ENCODE measurements at regions not wholly inside any gene's neighbourhood (a gene's known extent, or its start where the extent isn't known, plus 50 kb on each side); places are given as distances from the start of the nearest gene placed in this dataset.
A peak's percentile ranks its signal among the peaks of the same experiment; 100 is the strongest.
"Not testable (repeated sequence)": the region's sequence is repeated elsewhere in the genome, so short reads cannot be mapped to it uniquely, and the experiment has no call there.

DNA sequence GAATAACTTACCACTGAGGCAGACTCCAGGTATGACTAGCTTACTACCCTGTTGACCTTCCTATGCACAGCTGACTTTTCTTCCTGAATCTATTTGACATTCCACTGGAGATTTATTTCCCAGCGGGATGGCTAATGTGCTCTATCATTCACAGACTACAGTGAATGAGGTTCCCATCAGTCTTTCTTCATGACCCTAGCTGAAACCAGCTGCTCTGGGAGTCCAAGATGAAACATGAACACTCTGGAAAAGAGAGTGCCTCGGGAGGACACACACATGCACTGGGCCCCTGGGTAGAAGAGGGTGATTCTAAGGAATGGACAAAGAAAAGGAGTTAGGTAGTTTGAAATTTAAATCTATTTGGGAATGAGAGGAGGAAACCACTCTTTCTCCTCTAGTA lies 82.6 kb upstream of the DST start:
- DNase-seq (ENCODE audit: low spot score) (no peak), ATAC-seq (no peak)

DNA sequence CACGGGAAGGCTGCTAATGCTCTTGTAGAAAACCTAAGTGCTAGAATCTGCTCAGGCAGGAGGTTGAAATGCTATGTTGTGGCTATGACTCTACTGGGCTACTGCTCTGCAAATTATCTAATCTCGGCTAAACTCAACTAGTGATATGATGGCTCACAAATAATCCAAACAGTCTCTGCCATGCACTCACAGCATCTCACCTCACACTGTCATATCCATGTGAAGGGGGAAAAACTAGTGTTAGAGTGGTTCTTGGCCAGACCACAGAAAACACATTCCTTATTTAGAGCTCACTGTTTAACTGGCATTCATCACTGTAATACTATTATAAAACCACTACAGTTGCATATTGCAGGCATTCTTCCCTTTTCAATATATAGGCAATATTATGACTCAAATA lies 81.8 kb upstream of the DST start:
- ATAC-seq (no peak), DNase-seq (ENCODE audit: low spot score) (no peak)

DNA sequence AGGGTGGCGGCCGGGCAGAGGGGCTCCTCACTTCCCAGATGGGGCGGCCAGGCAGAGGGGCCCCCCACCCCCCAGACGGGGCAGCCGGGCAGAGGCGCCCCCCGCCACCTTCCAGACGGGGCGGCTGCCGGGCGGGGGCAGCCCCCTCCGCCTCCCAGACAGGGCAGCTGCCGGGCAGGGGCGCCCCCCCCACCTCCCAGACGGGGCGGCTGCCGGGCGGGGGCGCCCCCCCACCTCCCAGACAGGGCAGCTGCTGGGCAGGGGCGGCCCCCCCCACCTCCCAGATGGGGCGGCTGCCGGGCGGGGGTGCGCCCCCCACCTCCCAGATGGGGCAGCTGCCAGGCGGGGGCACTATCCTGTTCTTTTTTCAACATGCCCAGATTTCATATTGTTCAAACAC lies 78.2 kb upstream of the DST start:
- ATAC-seq = no peak
- no peak for DNase-seq (ENCODE audit: low spot score)

DNA sequence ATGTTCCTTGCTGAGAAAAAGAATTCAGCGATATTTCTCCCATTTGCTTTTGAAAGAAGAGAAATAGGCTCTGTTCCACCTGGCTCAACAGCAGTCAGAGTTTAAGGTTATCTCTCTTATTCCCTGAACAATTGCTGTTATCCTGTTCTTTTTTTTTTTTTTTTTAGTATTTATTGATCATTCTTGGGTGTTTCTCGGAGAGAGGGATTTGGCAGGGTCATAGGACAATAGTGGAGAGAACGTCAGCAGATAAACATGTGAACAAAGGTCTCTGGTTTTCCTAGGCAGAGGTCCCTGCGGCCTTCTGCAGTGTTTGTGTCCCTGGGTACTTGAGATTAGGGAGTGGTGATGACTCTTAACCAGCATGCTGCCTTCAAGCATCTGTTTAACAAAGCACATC lies 77.5 kb upstream of the DST start:
- DNase-seq (ENCODE audit: low spot score) = not testable (repeated sequence)
- ATAC-seq = peak; percentile 56

DNA sequence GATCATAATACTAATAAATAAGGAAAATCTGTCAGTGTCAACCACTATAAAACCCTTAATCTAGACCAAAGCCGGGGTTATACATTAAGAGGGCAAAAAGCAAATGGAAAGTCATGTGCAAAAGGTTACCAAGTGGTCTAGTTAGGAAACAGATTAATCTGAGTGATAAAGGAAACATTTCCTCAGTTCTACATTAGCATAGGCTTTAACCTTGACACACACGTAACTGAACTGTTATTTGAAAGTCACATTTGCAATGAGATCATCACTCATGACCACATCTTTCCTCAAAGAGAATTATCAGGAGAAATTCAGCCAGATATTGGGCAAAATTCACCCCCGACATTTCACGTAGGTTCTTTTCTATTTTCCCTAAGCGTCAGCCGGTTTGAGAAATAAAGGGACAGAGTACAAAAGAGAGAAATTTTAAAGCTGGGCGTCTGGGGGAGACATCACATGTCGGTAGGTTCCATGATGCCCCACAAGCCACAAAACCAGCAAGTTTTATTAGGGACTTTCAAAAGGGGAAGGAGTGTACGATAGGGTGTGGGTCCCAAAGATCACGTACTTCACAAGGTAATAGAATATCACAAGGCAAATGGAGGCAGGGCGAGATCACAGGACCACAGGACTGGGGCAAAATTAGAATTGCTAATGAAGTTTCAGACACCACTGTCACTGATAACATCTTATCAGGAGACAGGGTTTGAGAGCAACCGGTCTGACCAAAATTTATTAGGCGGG lies 76.8 kb upstream of the DST start:
- DNase-seq (ENCODE audit: low spot score); ATAC-seq: not testable (repeated sequence)

DNA sequence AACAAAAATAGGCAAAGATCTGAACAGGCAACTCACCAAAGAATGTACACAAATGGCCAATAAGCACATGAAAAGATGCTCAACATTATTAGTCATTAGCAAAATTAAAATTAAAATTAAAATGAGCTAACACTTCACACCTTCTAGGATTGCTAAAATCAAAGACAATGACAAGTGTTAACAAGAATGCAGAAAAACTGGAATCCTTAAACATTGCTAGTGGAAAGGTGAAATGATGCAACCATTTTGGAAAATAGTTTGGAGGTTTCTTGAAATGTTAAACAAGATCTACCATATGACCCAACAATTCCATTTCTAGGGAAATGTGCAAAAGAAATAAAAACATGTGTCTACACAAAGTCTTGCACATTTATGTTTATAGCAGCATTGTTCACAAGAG lies 75.5 kb upstream of the DST start:
- no peak for DNase-seq (ENCODE audit: low spot score)
- no peak for ATAC-seq

DNA sequence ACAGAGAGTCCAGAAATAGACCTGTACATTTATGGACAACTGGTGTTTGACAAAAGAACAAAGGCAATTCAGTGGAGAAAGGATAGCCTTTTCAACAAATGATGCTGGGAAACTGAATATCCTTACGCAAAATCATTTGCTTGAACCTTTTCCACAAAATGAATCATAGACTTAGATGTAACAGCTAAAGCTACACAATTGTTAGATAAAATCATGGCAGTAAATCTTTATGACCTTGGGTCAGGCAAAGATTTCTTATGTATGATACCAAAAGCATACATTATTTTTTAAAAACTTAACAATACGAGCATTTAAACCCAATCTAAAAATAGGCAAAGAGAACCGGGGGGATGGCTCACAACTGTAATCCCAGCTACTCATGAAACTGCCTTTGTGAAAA lies 73.5 kb upstream of the DST start:
- DNase-seq (ENCODE audit: low spot score) = no peak
- no peak for ATAC-seq

DNA sequence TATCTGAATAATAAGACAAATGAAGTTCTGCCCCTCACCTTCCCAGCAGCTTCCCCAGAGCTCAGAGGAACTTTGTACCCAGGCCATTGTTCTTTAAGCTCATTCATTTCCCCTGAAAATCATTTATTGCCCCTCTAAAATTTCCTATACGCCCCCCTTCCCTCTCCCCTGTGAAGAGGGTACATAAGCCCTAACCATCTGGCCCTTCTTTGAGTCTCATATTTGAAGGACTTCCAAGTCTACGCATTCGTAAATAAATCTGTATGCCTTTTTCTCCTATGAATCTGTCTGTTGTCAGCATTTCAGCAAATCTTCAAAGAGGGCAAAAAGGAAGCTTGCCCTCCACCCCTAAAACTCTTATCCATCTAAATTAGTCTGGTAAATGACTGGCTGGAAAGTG lies 73.1 kb upstream of the DST start:
- DNase-seq (ENCODE audit: low spot score) (no peak), ATAC-seq (no peak)

DNA sequence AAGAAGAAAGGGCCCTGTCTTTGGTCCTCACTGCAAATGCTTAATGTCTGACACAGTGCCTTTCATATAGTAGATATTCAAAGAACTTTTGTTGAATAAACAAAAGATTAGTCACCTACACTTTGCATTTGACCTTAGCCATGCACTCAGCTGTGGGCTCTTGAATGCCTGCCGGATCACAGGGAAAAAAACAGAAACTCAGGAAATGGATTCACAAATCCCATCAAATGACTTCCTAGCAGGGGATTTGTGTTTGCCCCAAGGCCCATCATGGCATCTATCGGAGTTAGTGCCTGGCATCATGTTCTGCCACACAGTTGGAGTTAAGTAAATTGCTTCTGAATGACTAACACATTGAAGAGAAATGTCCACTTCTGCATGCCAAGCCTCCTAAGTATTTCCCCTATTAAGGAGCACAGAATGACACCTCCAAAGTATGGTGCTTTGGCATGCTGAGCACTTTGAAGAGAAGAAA lies 72.3 kb upstream of the DST start:
- DNase-seq (ENCODE audit: low spot score) (no peak), ATAC-seq (peak; percentile 49)

DNA sequence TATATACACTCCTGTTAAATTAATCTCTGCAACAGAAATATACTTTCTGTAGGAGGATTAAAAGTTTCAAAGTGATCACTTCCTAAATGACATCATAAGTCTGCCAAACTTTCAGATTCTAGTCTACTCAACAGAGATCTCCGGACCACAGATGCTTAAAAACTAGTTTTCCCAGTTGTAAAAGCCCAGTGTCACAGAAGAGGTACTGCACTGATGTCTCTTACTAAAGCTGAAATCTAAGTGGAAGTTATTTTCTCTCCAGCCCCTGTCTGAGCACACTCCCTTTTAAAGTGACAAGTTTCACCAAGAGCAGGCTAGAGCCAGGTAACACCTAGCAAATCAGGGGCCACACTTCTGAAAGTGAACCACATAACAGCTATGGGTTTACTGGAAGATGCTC lies 71.6 kb upstream of the DST start:
- no peak for ATAC-seq
- no peak for DNase-seq (ENCODE audit: low spot score)

DNA sequence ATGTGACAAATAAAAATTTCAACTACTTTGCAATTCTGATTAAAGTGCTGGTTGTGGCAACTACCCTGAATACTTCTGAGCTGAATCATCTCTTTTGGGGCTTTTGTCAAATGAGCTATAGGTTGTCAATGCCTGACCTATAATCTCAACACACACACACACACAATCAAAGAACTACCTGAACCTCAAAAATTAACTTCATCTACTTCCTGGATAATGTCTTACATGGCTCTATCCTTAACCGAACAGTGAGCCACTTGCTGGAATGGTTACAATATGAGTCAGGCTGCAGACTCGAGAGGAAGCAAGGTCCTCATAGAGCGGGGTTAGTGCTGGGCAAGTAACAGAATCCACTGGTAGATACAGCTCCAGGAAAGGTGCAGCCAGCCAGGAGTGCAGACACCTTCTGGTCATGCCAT lies 70.6 kb upstream of the DST start:
- DNase-seq (ENCODE audit: low spot score) = no peak
- ATAC-seq = peak; percentile 43

DNA sequence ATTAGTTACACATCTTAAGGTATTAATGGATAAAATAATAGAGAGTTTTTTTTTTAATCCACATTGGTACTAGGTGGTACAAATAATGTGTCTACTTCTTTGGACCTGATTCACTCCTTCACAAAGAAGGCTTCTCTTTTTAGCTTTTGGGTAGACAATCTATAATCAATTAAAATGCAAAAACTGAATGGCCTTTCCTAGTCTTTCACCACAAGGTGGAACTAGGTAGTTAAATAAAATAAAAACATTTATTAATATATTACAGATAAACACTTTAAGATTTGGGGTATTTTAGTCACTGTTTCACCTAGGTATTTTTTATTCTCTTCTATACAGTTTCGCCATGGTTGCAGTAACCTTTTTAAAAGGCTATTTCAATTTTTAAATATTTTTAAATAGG lies 68.3 kb upstream of the DST start:
- no peak for DNase-seq (ENCODE audit: low spot score)
- ATAC-seq = no peak

DNA sequence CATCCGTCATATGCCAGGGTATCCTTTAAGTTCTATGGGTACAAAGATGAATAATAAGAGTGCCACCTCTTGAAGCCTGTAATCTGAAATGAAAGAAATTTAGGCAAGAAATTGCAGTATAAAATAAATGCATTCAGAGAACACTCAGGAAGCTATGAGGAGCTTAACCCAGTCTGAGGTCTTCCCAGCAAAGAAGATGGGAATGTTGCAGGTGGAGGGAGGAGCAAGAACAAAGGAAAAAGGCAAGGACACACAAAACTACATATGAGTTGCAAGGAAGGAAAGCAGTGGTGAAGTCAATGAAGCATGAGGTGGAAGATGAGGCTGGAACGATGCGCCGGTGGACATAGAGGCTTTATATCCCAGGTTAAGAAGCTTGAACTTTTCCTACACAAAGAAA lies 67.0 kb upstream of the DST start:
- DNase-seq (ENCODE audit: low spot score) (no peak), ATAC-seq (no peak)

DNA sequence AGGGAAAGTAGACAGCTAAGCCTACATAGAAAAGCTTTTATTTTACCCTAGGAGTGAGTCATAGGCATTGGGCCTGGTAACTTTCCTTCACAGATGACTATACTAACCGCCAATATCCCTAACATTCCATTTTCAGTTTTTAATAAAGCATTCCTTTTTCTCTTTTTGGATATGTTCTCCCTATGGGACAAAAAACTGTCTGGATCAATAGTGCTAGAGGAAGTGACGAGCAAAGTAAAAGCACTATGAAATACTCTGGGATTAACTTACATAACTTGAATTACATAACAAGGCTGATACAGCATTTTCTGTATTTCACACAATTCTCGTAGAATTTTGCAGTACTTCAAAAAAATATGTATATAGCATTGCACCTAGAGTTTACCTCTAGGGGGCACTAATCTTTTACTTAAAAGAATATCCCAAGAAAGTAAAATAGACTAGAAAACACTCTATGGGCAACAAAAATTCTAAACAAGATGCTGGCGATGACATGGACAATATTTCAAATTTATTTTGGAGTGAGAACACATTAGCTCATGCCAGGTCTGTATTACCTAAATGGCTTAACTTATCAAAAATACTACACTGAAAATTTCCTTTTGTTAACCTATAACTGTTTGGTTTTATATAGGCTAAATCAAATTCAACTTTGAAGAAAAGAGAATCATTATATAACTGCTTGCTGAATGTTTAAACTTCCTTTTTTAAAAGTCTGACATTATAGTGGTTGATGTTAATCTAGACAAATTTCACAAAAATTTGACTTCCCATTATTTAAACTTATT lies 66.3 kb upstream of the DST start:
- peak; percentile 79 for ATAC-seq
- no peak for DNase-seq (ENCODE audit: low spot score)

DNA sequence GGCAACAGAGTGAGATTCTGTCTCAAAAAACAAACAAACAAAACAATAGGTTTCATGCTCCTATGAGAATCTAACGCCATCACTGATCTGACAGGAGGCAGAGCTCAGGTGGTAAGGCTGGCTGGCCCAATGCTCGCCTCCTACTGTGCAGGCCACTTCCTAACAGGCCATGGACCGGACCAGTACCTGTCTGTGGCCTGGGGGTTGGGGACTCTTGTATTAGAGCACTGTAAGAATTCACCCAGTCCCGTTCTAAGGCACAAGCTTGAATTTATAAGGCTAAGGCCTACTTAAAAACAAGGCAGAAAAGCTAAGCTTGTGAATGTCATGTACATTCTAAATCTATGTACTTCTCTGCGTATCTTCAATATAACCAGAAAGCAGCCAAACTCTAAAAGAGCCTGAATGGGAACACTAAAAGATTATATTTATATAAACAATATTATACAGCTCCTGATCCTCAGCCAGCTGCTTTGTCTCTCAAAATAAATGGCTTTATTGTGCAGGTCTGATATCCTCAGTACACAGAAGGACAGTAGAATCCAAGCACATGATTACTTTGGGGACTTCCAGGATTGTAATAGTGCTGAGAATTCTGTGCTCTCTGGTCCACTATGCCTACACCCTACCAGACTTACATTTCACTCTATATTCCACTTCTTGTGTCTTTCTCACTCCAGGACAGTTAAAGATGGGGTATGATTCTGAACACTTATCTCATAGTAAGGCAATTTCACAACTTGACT lies 64.5 kb upstream of the DST start:
- DNase-seq (ENCODE audit: low spot score) (no peak), ATAC-seq (no peak)

DNA sequence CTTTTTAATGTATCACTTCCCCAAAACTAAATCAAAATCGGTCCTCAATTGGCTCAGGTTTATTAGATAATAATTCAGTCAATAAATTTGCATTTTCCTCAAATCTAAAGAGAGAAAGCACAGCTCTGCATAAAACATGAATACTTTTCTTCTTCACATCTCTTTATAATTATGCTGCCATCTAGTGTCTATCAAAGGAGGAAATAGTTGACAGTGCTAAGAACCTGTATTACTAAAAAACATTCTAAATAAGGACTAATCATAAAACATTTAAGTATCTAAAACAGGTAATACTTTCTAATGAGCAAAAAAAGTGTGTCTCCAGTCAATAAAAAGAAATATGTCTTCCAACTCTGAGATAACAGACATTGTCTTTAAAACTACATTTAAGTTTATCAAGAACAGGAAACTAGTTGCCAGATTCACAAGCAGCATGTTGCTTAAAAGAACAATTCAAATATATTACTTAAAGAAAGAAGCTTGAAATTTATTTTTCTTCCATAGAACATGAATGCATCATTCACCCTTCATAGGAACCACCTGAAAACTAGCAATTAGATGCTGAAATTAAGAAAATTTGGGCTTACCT lies 56.5 kb upstream of the DST start:
- DNase-seq (ENCODE audit: low spot score) (no peak), ATAC-seq (peak; percentile 85)

DNA sequence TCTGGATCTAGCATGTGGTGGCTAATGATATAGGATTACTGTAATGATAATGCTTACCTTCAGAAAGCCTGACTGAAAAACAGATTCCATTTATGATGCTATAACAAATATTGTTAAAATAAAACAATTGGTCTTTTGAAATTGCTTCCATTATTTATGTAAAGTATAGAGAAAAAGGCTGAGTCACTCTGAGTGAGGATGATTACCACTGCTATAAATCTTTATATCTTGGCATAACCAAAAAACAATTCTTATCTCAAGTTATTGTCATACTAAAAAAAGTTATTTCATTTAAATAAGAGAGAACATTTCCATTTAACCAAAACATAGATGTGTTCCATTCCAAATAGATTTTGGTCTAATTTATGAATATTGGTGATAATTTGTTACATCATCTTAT lies 53.0 kb upstream of the DST start:
- no peak for DNase-seq (ENCODE audit: low spot score)
- ATAC-seq = no peak

DNA sequence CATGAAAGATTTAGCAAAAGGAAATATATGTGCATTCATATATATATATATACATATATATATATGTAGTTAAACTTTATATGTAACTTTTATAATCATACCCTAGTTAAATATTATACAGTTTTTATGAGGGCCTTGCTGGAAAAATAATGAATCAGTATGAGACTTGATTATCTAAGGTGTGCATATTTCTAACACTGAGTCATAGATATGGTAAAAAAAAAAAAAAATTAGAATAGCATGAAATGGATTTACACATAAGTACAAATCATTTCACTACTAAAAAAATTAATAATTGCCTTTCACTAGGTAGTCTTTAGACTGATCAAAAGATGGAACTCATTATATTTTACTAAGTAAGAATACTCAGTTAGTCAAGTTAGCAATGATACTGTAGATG lies 51.3 kb upstream of the DST start:
- DNase-seq (ENCODE audit: low spot score) (no peak), ATAC-seq (no peak)

DNA sequence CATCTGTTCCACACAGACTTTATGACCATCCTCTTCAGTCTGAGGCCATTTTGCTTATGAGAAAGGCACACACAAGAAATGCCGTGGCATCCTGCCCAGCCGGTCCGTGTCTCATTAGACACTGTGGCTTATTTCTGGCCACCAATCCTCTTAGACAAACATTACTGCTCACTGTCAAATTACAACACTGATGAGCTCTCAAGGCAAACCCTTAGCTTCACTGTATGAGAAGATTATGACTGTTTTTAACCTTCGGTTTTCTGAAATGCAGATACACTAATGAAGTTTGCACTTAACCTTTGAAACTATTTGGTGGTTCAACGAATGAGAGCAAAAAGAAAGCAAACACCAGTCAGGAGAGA lies 50.5 kb upstream of the DST start:
- DNase-seq (ENCODE audit: low spot score) = peak; percentile 87
- peak; percentile 81 for ATAC-seq

DNA sequence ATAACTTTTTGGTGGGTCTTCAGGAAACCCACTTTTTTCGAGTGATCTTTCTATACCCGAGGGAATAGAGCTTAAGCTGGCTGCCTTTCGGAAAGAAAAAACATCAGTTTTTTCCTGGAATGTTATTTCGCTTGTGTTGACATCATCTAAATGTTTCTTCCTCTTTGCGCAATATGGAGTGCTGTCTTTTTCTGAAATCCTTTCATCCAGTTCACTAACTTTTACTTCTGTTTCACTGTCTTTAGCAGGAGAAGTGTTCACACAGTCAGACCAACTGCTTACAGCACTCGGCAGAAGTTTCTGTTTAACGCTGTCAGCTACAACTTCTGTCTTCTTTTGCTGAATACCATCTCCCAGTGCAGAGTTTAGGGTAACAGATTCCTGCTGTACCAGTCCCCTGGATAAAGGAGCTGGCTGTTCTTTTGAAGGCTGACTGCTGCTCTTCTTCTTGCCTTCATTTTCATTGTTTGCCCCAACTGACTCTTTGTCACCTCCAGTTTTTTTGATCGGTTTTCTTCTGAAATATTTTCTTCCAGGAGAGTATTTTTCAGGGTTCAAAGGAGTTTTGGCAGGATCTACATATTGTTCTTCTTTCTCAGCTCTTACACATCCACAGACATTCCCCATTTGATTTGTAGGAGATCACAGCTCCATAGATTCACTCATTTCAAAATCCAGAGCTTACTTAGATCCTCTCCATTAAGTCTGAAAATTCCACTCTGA lies 50.0 kb upstream of the DST start:
- ATAC-seq (peak; percentile 47), DNase-seq (ENCODE audit: low spot score) (no peak)
